ENCODE measurements at regions not wholly inside any gene's neighbourhood (a gene's known extent, or its start where the extent isn't known, plus 50 kb on each side); places are given as distances from the start of the nearest gene placed in this dataset.

DNA sequence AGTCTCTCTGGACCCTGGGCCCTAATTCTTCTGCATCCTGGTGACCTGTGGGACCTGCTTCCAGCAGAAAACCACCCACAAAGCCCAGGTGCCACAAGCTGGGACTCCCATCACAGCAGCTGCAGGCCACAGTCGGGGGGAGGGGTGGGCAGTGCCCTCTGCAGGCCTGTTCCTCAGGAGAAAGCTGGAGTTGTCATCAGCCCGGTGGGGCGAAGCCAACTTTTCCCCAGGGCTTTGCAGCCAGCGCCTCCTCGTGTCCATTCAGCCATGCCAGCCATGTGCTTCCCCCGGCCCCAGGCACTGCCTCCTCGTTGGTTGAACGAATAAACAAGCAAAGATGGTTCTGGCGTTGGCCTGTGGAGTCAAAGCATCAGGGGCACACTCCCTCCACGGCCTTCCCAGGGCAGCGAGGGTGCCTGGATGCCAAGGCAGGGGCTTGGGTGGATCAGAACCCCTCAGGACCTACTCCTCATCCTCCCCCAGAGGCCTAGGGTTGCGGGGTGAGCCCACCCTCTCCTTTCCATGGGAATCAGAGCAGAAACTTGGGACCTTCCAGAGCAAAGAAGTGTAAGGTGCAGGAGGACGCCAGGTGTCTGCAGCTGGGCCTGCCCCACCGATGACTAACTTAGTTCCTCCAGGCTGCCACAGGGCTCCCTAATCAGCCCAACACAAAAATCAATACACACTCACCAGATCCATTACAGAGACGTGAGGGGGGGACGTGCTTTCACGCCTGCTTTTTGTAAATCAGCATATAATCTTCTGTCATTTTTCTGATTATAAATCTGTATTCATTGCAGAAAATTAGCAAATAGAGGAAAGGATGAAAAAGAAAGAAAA, 75.7 kb upstream of the RAB6C start:
- Histone ChIP-seq H3K9me3 (ENCODE audit: control insufficient read depth, insufficient read depth, low read length) (no peaks in the 10 kb centered on the region), H3K4me1 (ENCODE audit: control insufficient read depth, insufficient read depth, low read length) (no peaks in the 10 kb centered on the region; the same call in 1 of the 2 replicates), H3K27ac (ENCODE audit: low read depth, low read length) (no peak overlapping the region), H3K4me3 (ENCODE audit: low read depth, low read length) (no peak overlapping the region), H3K9ac (ENCODE audit: low read depth, low read length) (no peak overlapping the region), H3K27me3 (ENCODE audit: control insufficient read depth, insufficient read depth, low read length) (no peaks in the 10 kb centered on the region), H3K36me3 (ENCODE audit: control insufficient read depth, insufficient read depth, low read length) (no peaks in the 10 kb centered on the region)

- Histone ChIP-seq H3K9me3 (ENCODE audit: control insufficient read depth, insufficient read depth, low read length) (no peaks in the 10 kb centered on the region), H3K9ac (ENCODE audit: low read depth, low read length) (no peak overlapping the region), H3K27me3 (ENCODE audit: control insufficient read depth, insufficient read depth, low read length) (no peaks in the 10 kb centered on the region), H3K27ac (ENCODE audit: low read depth, low read length) (no peak overlapping the region), H3K4me1 (ENCODE audit: control insufficient read depth, insufficient read depth, low read length) (no peaks in the 10 kb centered on the region; the same call in 1 of the 2 replicates), H3K36me3 (ENCODE audit: control insufficient read depth, insufficient read depth, low read length) (no peaks in the 10 kb centered on the region), H3K4me3 (ENCODE audit: low read depth, low read length) (no peak overlapping the region)
Observed at GRCh38 chr2:129904532-129905446, 74.7 kb upstream of the RAB6C start.

- Histone ChIP-seq H3K27me3 (ENCODE audit: control insufficient read depth, insufficient read depth, low read length) (no peaks in the 10 kb centered on the region), H3K4me3 (ENCODE audit: low read depth, low read length) (no peak overlapping the region), H3K9me3 (ENCODE audit: control insufficient read depth, insufficient read depth, low read length) (no peaks in the 10 kb centered on the region), H3K4me1 (ENCODE audit: control insufficient read depth, insufficient read depth, low read length) (peaks cover 2% of the 10 kb centered on the region; the same call in 1 of the 2 replicates), H3K9ac (ENCODE audit: low read depth, low read length) (no peak overlapping the region), H3K36me3 (ENCODE audit: control insufficient read depth, insufficient read depth, low read length) (no peaks in the 10 kb centered on the region), H3K27ac (ENCODE audit: low read depth, low read length) (no peak overlapping the region)
Observed at GRCh38 chr2:129905664-129906081, 73.8 kb upstream of the RAB6C start.

GRCh38 chr2:129906139-129906860, 73.2 kb upstream of the RAB6C start:
- no peaks in the 10 kb centered on the region for H3K27me3 ChIP-seq (ENCODE audit: control insufficient read depth, insufficient read depth, low read length)
- no peaks in the 10 kb centered on the region for H3K36me3 ChIP-seq (ENCODE audit: control insufficient read depth, insufficient read depth, low read length)
- no peak overlapping the region for H3K27ac ChIP-seq (ENCODE audit: low read depth, low read length)
- no peak overlapping the region for H3K9ac ChIP-seq (ENCODE audit: low read depth, low read length)
- H3K9me3 ChIP-seq (ENCODE audit: control insufficient read depth, insufficient read depth, low read length), result no peaks in the 10 kb centered on the region
- no peak overlapping the region for H3K4me3 ChIP-seq (ENCODE audit: low read depth, low read length)
- peaks cover 2% of the 10 kb centered on the region; the same call in 1 of the 2 replicates for H3K4me1 ChIP-seq (ENCODE audit: control insufficient read depth, insufficient read depth, low read length)

GRCh38 chr2:129906861-129907235, 72.6 kb upstream of the RAB6C start:
- H3K4me3 ChIP-seq (ENCODE audit: low read depth, low read length), result no peak overlapping the region
- H3K36me3 ChIP-seq (ENCODE audit: control insufficient read depth, insufficient read depth, low read length), result no peaks in the 10 kb centered on the region
- H3K27ac ChIP-seq (ENCODE audit: low read depth, low read length), result no peak overlapping the region
- H3K9me3 ChIP-seq (ENCODE audit: control insufficient read depth, insufficient read depth, low read length), result no peaks in the 10 kb centered on the region
- no peak overlapping the region for H3K9ac ChIP-seq (ENCODE audit: low read depth, low read length)
- peaks cover 2% of the 10 kb centered on the region; the same call in 1 of the 2 replicates for H3K4me1 ChIP-seq (ENCODE audit: control insufficient read depth, insufficient read depth, low read length)
- no peaks in the 10 kb centered on the region for H3K27me3 ChIP-seq (ENCODE audit: control insufficient read depth, insufficient read depth, low read length)

DNA sequence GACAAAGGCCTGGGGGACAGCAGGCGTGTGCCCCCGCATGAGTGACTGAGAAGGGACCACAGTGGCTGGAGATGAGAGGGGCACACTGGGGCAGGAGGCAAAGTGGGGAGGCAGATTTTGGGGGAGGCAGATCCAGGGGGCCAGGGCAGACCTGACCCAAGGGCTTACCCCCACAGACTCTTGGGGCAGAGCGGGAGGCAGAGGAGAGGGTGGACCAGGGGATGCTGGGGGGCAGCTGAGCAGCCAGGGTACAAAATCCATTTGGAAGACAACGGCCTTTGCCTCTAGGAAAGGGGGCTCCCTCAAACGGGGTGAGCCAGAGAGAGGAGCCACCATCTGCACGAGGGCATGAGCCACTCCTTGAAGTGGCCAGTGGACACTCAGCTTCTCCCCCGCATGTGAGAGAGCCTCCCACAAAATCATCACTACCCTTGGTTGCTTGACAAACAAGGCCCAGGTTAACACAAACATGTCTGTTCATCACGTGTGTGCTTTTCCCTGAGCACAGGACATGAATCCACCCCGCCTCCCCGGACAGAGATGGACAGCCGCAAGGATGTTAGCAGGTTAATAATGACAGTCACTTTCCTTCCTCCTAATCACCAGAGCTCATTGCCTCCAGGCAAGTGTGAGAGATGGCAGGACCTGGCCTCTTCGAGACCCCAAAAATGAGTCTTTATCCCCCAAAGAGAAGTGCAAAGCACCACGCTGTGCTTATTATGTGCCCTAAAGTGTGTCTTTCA, 72.0 kb upstream of the RAB6C start:
- Histone ChIP-seq H3K9ac (ENCODE audit: low read depth, low read length) (no peak overlapping the region), H3K4me3 (ENCODE audit: low read depth, low read length) (no peak overlapping the region), H3K27ac (ENCODE audit: low read depth, low read length) (no peak overlapping the region), H3K27me3 (ENCODE audit: control insufficient read depth, insufficient read depth, low read length) (no peaks in the 10 kb centered on the region), H3K36me3 (ENCODE audit: control insufficient read depth, insufficient read depth, low read length) (no peaks in the 10 kb centered on the region), H3K9me3 (ENCODE audit: control insufficient read depth, insufficient read depth, low read length) (no peaks in the 10 kb centered on the region), H3K4me1 (ENCODE audit: control insufficient read depth, insufficient read depth, low read length) (peaks cover 2% of the 10 kb centered on the region; the same call in 1 of the 2 replicates)

GRCh38 chr2:129908721-129909373, 70.6 kb upstream of the RAB6C start:
- H3K9me3 ChIP-seq (ENCODE audit: control insufficient read depth, insufficient read depth, low read length), result no peaks in the 10 kb centered on the region
- peaks cover 2% of the 10 kb centered on the region; the same call in 1 of the 2 replicates for H3K4me1 ChIP-seq (ENCODE audit: control insufficient read depth, insufficient read depth, low read length)
- H3K4me3 ChIP-seq (ENCODE audit: low read depth, low read length), result no peak overlapping the region
- H3K27ac ChIP-seq (ENCODE audit: low read depth, low read length), result no peak overlapping the region
- H3K9ac ChIP-seq (ENCODE audit: low read depth, low read length), result no peak overlapping the region
- no peaks in the 10 kb centered on the region for H3K36me3 ChIP-seq (ENCODE audit: control insufficient read depth, insufficient read depth, low read length)
- H3K27me3 ChIP-seq (ENCODE audit: control insufficient read depth, insufficient read depth, low read length), result no peaks in the 10 kb centered on the region

DNA sequence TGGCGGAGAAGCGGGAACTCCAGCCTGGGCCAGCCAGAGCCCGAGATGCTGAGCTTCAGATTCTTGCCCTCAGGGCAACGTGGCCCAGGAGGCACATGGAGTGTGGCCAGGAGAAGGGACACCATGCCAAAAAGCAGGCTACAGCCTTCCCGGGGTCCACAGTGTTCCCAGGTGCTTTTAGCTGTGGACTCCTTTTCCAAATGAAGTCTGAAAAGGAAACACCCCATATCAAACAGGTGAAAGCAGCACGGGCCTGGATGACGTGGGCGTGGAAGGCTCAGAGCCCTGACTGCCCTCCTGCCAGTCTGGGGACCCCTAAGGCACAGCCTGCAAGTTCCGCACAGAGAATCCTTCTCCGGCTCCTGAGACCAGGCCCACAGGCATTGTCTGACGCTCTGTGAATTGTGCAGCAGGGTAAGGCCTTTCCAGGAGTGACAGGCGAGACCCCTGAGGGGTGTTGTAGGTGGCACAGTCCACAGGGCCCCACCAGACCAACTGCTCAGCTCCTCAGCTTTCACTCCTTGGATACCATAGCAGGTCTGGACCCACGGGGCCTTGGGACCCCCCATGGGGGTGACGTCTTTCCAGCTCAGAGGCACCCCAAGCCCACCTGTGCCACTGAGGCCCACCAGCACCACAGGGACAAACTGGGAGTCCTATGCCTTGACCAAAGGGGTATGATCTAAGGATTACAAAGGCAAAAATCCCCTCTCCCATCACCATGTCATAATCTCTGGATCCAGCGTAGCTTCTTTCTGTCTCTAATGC, 69.6 kb upstream of the RAB6C start:
- Histone ChIP-seq H3K27ac (ENCODE audit: low read depth, low read length) (no peak overlapping the region), H3K9ac (ENCODE audit: low read depth, low read length) (no peak overlapping the region), H3K4me1 (ENCODE audit: control insufficient read depth, insufficient read depth, low read length) (peaks cover 2% of the 10 kb centered on the region; the same call in 1 of the 2 replicates), H3K9me3 (ENCODE audit: control insufficient read depth, insufficient read depth, low read length) (no peaks in the 10 kb centered on the region), H3K27me3 (ENCODE audit: control insufficient read depth, insufficient read depth, low read length) (no peaks in the 10 kb centered on the region), H3K36me3 (ENCODE audit: control insufficient read depth, insufficient read depth, low read length) (no peaks in the 10 kb centered on the region), H3K4me3 (ENCODE audit: low read depth, low read length) (no peak overlapping the region)

GRCh38 chr2:129910446-129911362, 68.8 kb upstream of the RAB6C start:
- no peaks in the 10 kb centered on the region for H3K9me3 ChIP-seq (ENCODE audit: control insufficient read depth, insufficient read depth, low read length)
- no peak overlapping the region for H3K4me3 ChIP-seq (ENCODE audit: low read depth, low read length)
- no peak overlapping the region for H3K27ac ChIP-seq (ENCODE audit: low read depth, low read length)
- H3K36me3 ChIP-seq (ENCODE audit: control insufficient read depth, insufficient read depth, low read length), result no peaks in the 10 kb centered on the region
- H3K4me1 ChIP-seq (ENCODE audit: control insufficient read depth, insufficient read depth, low read length), result peaks cover 2% of the 10 kb centered on the region; the same call in 1 of the 2 replicates
- no peaks in the 10 kb centered on the region for H3K27me3 ChIP-seq (ENCODE audit: control insufficient read depth, insufficient read depth, low read length)
- H3K9ac ChIP-seq (ENCODE audit: low read depth, low read length), result no peak overlapping the region
